ENCODE measurements at regions not wholly inside any gene's neighbourhood (a gene's known extent, or its start where the extent isn't known, plus 50 kb on each side); places are given as distances from the start of the nearest gene placed in this dataset.

DNA sequence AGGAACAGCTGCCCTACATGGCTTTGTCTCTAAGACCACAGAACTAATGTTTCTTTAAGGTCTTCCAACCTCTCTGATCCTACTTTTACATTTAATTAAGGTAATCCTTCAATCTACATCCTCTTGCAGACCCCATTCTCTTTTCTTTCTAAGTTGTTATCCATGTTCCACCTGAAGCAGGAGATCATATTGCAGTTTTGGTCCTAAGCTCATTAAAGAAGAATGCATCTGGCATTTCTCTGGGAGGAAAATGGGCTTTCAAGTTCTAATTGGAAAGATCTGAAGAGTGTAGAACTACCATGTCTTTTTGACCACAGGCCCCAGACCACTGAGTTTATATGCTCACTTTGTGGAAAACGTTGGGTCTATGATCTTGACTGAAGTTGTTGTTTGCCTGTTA, 111.2 kb downstream of the SEM1 start:
- TF ChIP-seq, protein P1, sequence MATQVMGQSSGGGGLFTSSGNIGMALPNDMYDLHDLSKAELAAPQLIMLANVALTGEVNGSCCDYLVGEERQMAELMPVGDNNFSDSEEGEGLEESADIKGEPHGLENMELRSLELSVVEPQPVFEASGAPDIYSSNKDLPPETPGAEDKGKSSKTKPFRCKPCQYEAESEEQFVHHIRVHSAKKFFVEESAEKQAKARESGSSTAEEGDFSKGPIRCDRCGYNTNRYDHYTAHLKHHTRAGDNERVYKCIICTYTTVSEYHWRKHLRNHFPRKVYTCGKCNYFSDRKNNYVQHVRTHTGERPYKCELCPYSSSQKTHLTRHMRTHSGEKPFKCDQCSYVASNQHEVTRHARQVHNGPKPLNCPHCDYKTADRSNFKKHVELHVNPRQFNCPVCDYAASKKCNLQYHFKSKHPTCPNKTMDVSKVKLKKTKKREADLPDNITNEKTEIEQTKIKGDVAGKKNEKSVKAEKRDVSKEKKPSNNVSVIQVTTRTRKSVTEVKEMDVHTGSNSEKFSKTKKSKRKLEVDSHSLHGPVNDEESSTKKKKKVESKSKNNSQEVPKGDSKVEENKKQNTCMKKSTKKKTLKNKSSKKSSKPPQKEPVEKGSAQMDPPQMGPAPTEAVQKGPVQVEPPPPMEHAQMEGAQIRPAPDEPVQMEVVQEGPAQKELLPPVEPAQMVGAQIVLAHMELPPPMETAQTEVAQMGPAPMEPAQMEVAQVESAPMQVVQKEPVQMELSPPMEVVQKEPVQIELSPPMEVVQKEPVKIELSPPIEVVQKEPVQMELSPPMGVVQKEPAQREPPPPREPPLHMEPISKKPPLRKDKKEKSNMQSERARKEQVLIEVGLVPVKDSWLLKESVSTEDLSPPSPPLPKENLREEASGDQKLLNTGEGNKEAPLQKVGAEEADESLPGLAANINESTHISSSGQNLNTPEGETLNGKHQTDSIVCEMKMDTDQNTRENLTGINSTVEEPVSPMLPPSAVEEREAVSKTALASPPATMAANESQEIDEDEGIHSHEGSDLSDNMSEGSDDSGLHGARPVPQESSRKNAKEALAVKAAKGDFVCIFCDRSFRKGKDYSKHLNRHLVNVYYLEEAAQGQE (IDR thresholded peaks at IDR 0.05) = no peak
- TF ChIP-seq RAD21 (IDR thresholded peaks at IDR 0.05) = no peak

Measured in liver (tissue), 2 donors.